GM21576 (cell line): ENCODE measurements at regions not wholly inside any gene's neighbourhood (a gene's known extent, or its start where the extent isn't known, plus 50 kb on each side); places are given as distances from the start of the nearest gene placed in this dataset.
"Not testable (repeated sequence)": the region's sequence is repeated elsewhere in the genome, so short reads cannot be mapped to it uniquely, and the experiment has no call there.

ENCODE experiments used
- ATAC-seq: cut with Tn5 transposase; IDR thresholded peaks from one replicate; pipeline ENCODE4 v1.9.1; 2021; ENCODE audit warnings: mild to moderate bottlenecking, moderate library complexity; ENCODE audit not compliant: unreplicated experiment

- ATAC-seq = no peak
Observed at GRCh38 chr15:96974761-96975160, 644.3 kb downstream of the NR2F2 start.

- no peak for ATAC-seq
Observed at GRCh38 chr15:96977886-96978285, 647.4 kb downstream of the NR2F2 start.

- no peak for ATAC-seq
Observed at GRCh38 chr15:96978937-96979473, 648.5 kb downstream of the NR2F2 start.

GRCh38 chr15:96984121-96984671, 653.7 kb downstream of the NR2F2 start:
- not testable (repeated sequence) for ATAC-seq

GRCh38 chr15:96992817-96993216, 662.3 kb downstream of the NR2F2 start:
- ATAC-seq = no peak

GRCh38 chr15:96997538-96997937, 667.0 kb downstream of the NR2F2 start:
- no peak for ATAC-seq

- ATAC-seq = no peak
Observed at GRCh38 chr15:97009031-97009431, 678.5 kb downstream of the NR2F2 start.

GRCh38 chr15:97012986-97013385, 682.5 kb downstream of the NR2F2 start:
- no peak for ATAC-seq

- ATAC-seq = no peak
Observed at GRCh38 chr15:97013491-97013890, 683.0 kb downstream of the NR2F2 start.

GRCh38 chr15:97014001-97014400, 683.5 kb downstream of the NR2F2 start:
- ATAC-seq = no peak

- no peak for ATAC-seq
Observed at GRCh38 chr15:97023488-97023844, 693.0 kb downstream of the NR2F2 start.

GRCh38 chr15:97026781-97027180, 696.3 kb downstream of the NR2F2 start:
- ATAC-seq = no peak

GRCh38 chr15:97027772-97028171, 697.3 kb downstream of the NR2F2 start:
- no peak for ATAC-seq

GRCh38 chr15:97030251-97030650, 699.8 kb downstream of the NR2F2 start:
- ATAC-seq = no peak

GRCh38 chr15:97036301-97036700, 705.8 kb downstream of the NR2F2 start:
- no peak for ATAC-seq

- no peak for ATAC-seq
Observed at GRCh38 chr15:97037080-97037479, 706.6 kb downstream of the NR2F2 start.

GRCh38 chr15:97045666-97046421, 715.3 kb downstream of the NR2F2 start:
- no peak for ATAC-seq

- no peak for ATAC-seq
Observed at GRCh38 chr15:97052513-97052912, 722.0 kb downstream of the NR2F2 start.

GRCh38 chr15:97053635-97054034, 723.1 kb downstream of the NR2F2 start:
- no peak for ATAC-seq

GRCh38 chr15:97057503-97057902, 727.0 kb downstream of the NR2F2 start:
- ATAC-seq = no peak

- no peak for ATAC-seq
Observed at GRCh38 chr15:97059281-97059680, 728.8 kb downstream of the NR2F2 start.

GRCh38 chr15:97061392-97061791, 730.9 kb downstream of the NR2F2 start:
- no peak for ATAC-seq

- no peak for ATAC-seq
Observed at GRCh38 chr15:97071668-97072067, 741.2 kb downstream of the NR2F2 start.
